ENCODE measurements at regions not wholly inside any gene's neighbourhood (a gene's known extent, or its start where the extent isn't known, plus 50 kb on each side); places are given as distances from the start of the nearest gene placed in this dataset.
"Not testable (repeated sequence)": the region's sequence is repeated elsewhere in the genome, so short reads cannot be mapped to it uniquely, and the experiment has no call there.

DNA sequence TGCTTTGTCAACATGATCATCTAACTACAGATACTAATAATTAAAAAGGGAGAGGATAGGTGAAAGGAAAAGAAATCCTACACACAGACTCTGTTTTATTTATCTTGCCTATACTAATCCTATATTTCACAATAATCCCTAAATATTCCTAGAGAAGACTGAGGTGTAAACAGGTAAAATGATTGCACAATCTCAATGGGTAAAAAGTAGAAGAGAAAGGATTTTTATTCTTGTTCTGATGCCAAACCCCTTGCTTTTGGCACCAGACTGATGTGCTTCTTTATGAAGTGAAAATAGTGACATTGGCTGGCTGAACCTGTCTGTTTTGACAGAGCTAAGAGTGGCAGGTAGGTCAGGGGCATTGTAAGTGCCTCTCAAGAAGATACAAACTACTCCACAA, 101.9 kb upstream of the ZPLD1 start:
- no peak for DNase-seq (ENCODE audit: low spot score)

DNA sequence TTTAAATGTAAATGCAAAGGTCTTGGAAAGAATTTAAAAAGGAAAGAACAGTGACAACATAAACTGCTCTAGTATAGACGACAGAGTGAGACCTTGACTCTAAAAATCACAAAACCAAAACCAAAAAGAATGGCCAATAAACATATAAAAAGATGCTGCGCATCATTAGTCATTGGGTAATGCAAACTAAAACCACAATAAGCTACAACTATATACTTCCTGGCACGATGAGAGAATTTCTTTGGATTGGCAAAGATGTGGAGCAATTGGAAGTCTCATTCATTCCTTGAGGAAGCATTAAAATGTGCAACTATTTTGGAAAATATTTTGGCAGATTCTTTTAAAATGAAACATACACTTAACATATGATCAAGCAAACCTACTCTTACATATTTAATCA, 98.7 kb upstream of the ZPLD1 start:
- no peak for DNase-seq (ENCODE audit: low spot score)

DNA sequence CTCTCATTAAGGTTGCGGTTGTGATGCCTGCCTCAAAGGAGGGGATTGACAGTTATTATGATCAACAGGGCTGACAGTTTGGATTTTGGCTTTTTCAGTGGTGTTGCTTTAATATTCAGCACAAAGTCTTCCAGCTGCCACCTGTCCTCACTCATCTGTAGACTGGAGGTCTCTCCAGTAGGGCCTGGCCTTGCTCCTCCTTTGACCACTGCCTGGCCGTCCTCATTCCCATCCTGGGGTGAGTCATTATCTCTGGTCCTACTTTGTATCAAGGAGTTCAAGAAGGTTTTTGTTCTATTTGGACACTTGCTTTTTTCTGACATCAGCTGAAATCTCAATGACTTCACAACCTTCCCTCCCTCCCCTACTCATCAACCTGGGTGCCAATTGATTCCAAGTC, 95.1 kb upstream of the ZPLD1 start:
- no peak for DNase-seq (ENCODE audit: low spot score)

GRCh38 chr3:102346897-102347296, 87.9 kb upstream of the ZPLD1 start:
- no peak for DNase-seq (ENCODE audit: low spot score)

GRCh38 chr3:102348904-102349303, 85.9 kb upstream of the ZPLD1 start:
- no peak for DNase-seq (ENCODE audit: low spot score)

DNA sequence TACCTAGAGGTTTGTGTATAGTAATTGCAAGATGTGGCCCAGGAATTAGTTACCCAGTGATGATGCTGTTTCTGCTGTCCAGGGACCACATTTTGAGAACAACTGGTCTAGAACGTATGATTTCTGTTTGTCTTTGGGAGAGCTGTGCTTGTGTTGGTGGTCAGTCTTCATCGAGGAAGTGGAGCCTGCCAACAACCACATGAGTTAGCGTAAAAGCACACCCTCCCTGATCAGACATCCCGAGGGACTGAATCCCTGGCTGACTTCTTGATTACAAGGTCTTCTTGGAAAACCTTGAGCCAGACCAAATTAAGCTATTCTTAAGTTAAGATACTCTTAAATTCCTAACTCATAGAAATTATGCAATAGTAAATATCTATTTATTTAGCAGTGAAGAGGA, 81.7 kb upstream of the ZPLD1 start:
- no peak for DNase-seq (ENCODE audit: low spot score)

GRCh38 chr3:102353805-102354204, 81.0 kb upstream of the ZPLD1 start:
- DNase-seq (ENCODE audit: low spot score): no peak

GRCh38 chr3:102354818-102355515, 79.8 kb upstream of the ZPLD1 start:
- DNase-seq (ENCODE audit: low spot score): peak; percentile 25

DNA sequence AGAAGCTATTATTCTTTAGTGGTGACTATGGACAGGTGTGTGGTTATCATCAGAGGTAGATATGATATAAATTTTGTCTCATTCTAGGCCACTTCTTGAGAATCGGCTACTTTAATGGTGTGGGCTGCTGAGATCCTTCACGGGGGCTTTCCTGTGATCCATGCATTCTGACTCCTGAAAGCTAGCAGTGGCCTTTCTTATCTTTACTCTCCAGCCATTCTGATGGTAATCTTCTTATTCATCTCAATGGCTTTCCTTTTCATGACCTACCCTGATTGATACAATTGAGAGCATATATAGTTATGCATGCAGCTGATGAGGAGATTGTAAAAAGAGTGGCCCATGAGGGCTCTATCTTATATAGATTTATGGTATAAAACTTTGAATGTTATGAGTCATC, 78.3 kb upstream of the ZPLD1 start:
- DNase-seq (ENCODE audit: low spot score): no peak

DNA sequence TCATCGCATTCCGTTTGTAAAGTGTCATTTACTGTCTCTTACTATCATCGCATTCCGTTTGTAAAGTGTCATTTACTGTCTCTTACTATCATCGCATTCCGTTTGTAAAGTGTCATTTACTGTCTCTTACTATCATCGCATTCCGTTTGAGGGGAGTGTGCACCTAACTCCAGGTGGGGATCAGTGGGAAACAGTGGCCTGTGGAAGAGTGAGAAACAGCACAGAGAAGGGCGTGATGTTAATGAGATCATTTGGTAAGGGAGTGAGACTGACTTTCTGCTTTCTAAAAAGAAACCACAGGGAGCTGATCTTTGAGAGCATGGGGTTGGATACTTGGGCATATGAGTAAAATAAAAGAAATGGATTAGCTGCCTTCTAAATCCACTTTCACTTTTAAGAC, 77.5 kb upstream of the ZPLD1 start:
- DNase-seq (ENCODE audit: low spot score): not testable (repeated sequence)

DNA sequence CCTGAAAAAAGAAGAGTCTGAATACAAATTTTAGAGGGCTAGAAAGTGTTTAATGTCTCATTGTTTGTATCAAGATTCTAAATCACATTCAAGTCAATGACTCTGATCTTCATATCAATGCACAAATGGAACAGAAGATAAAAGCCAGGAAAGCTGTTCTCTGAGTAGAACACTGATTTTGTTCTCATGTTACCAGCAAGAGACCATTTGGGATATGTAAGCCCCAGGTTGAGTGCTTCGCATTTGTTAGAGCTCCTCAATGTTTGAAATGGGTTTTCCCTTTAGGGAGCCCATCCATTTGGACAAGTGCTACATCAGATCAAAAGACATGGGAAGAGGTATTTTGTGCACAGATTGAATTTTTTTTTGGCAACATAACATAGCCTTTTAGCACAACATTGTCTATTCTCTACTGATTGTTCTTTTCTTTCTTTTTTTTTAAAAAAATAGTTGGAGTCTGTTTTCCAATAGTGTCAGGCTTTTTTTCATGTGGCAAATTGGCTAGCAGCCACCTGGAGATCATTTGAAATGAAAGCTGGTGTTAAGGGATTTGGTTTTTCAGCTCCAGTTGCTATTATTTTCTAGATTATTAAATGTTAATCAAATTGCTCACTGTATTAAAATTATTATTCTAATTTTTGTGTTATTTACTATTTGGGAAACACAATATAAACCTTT, 74.5 kb upstream of the ZPLD1 start:
- no peak for DNase-seq (ENCODE audit: low spot score)

GRCh38 chr3:102361101-102361500, 73.7 kb upstream of the ZPLD1 start:
- DNase-seq (ENCODE audit: low spot score): no peak

DNA sequence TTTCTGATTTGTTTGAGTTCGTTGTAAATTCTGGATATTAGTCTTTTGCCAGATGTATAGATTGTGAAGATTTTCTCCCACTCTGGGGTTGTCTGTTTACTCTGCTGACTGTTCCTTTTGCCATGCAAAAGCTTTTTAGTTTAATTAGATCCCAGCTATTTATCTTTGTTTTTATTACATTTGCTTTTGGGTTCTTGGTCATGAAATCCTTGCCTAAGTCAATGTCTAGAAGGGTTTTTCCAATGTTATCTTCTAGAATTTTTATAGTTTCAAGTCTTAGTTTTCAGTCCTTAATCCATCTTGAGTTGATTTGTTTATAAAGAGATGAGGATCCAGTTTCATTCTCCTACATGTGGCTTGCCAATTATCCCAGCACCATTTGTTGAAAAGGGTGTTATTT, 68.7 kb upstream of the ZPLD1 start:
- DNase-seq (ENCODE audit: low spot score): not testable (repeated sequence)

GRCh38 chr3:102374863-102375634, 59.8 kb upstream of the ZPLD1 start:
- no peak for DNase-seq (ENCODE audit: low spot score)

DNA sequence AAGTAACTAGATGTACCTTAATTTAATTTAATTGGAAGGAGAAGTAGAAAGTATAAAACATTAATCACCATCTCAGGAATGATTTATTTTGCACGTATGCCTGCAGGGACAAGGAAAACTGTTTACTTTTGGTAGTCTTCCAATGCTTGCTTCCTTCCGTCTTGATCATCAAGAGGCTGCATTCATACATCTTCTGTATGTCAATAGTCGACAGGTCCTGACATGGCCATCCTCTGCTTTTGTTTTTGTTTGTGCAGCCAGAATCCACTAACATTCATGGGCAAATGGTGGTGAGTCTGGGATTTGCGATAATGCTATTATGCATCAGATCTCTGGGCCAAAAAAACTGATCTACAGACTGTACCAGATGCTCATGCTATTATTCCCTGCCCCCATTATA, 56.6 kb upstream of the ZPLD1 start:
- DNase-seq (ENCODE audit: low spot score): no peak

DNA sequence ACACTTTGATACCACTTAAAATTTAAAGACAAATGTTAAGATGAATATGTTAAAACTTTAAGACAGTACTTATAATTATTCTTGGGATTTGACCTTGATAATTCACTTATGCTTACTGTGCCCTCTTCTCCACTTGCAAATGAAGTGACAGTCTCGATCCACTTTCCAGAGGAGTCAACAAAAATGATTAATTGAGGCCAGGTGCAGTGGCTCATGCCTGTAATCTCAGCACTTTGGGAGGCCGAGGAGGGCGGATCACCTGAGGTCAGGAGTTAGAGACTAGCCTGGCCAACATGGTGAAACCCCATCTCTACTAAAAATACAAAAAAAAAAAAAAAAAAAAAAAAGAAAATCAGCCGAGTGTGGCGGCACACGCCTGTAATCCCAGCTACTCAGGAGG, 52.6 kb upstream of the ZPLD1 start:
- not testable (repeated sequence) for DNase-seq (ENCODE audit: low spot score)
